CD4-positive, alpha-beta memory T cell (primary cell): ENCODE measurements at regions not wholly inside any gene's neighbourhood (a gene's known extent, or its start where the extent isn't known, plus 50 kb on each side); places are given as distances from the start of the nearest gene placed in this dataset.
"Not testable (repeated sequence)": the region's sequence is repeated elsewhere in the genome, so short reads cannot be mapped to it uniquely, and the experiment has no call there.

Source experiments
- CTCF ChIA-PET: fragments of 350-600 bp; sonication (Branson Sonifier 250); formaldehyde crosslinking; loops from one replicate; lab custom pipeline; 2021; ENCODE audit warnings: inconsistent platforms; ENCODE audit not compliant: partially characterized antibody; lab: Charles Lee
- POLR2A ChIA-PET: fragments of 350-600 bp; sonication (Branson Sonifier 250); formaldehyde crosslinking; loops from one replicate; lab custom pipeline; 2021; ENCODE audit not compliant: partially characterized antibody; lab: Charles Lee
- DNase-seq, 5 donors: peaks; one replicate each; pipeline versions ENCODE4 v3.0.0 to v3.0.0-alpha.2; 2020 to 2022; ENCODE audit warnings: mixed read lengths in 1 of 5
- H3K27ac ChIP-seq: one replicate; pipeline ENCODE4 v1.7.0; 2013; ENCODE audit warnings: low read depth, low read length
- H3K27me3 ChIP-seq: 2 replicates; pipeline ENCODE4 v1.7.0; 2013; ENCODE audit warnings: mild to moderate bottlenecking, low read length, moderate library complexity; ENCODE audit not compliant: insufficient read depth
- H3K36me3 ChIP-seq: 2 replicates; pipeline ENCODE4 v1.7.0; 2013; ENCODE audit warnings: mild to moderate bottlenecking, low read length, moderate library complexity; ENCODE audit not compliant: insufficient read depth
- H3K4me1 ChIP-seq: 2 replicates; pipeline ENCODE4 v1.7.0; 2013; ENCODE audit warnings: mild to moderate bottlenecking, low read length, moderate library complexity; ENCODE audit not compliant: insufficient read depth
- H3K4me3 ChIP-seq, 2 donors: one replicate each; pipeline ENCODE4 v1.7.0; 2013; ENCODE audit warnings: low read length in 2 of 2, mild to moderate bottlenecking in 1 of 2
- H3K9me3 ChIP-seq, 2 donors: one replicate each; pipeline ENCODE4 v1.7.0; 2013; ENCODE audit warnings: low read length in 2 of 2, control low read depth in 1 of 2; ENCODE audit not compliant: control insufficient read depth in 1 of 2
- H3K27ac Mint-ChIP-seq, 7 donors: one replicate each; pipeline ENCODE4 v1.8.0; 2020 to 2021; ENCODE audit warnings: mixed read lengths in 7 of 7, mild to moderate bottlenecking in 6 of 7, inconsistent platforms in 3 of 7, moderate library complexity in 3 of 7
- H3K27me3 Mint-ChIP-seq, 2 donors: one replicate each; pipeline ENCODE4 v1.8.0; 2020 to 2021; ENCODE audit warnings: mixed read lengths in 2 of 2
- H3K36me3 Mint-ChIP-seq, 2 donors: one replicate each; pipeline ENCODE4 v1.8.0; 2020 to 2021; ENCODE audit warnings: mixed read lengths in 2 of 2, inconsistent platforms in 1 of 2, mild to moderate bottlenecking in 1 of 2
- H3K4me1 Mint-ChIP-seq, 4 donors: one replicate each; pipeline ENCODE4 v1.8.0; 2020 to 2021; ENCODE audit warnings: mixed read lengths in 4 of 4, mild to moderate bottlenecking in 1 of 4
- H3K4me3 Mint-ChIP-seq, 8 donors: one replicate each; pipeline ENCODE4 v1.8.0; 2020 to 2021; ENCODE audit warnings: mixed read lengths in 8 of 8, mild to moderate bottlenecking in 7 of 8, moderate library complexity in 6 of 8, inconsistent platforms in 3 of 8
- H3K9me3 Mint-ChIP-seq, 8 donors: one replicate each; pipeline ENCODE4 v1.8.0; 2020 to 2021; ENCODE audit warnings: mixed read lengths in 8 of 8, mild to moderate bottlenecking in 5 of 8, inconsistent platforms in 3 of 8, moderate library complexity in 1 of 8
- intact Hi-C: fragments of 100-400 bp; cut with micrococcal nuclease; formaldehyde crosslinking; loops from one replicate; pipeline ENCODE4 v1.15.1; 2023

DNA sequence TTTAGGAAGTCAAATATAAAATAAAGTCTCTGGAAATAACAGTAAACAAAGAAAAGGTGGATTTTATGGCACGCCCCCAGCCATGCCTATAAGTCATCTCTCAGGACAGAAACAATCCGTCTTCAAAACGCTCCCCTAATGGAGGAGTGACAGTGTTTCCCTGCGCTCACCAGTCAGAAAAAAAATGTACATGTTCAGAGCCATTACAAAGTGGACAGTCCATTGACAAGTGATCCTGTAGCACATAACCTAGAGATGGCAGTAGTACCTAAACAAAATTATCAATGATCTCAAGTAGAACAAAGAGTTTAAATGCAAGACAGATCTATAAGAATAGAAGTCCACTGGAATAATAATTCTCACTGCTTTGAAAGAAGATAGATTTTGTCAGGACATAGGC, 891.7 kb upstream of the MIR17HG start:
- Mint-ChIP-seq H3K4me1 (no peaks in the 10 kb centered on the region), H3K36me3 (no peaks in the 10 kb centered on the region), H3K27ac (no peak overlapping the region), H3K4me3 (no peak overlapping the region), H3K9me3 (peaks cover 0 to 11% (median 3%) of the 10 kb centered on the region in 8 donors), H3K27me3 (no peaks in the 10 kb centered on the region)
- Histone ChIP-seq H3K27ac (no peak overlapping the region), H3K27me3 (no peaks in the 10 kb centered on the region), H3K4me1 (no peaks in the 10 kb centered on the region), H3K36me3 (no peaks in the 10 kb centered on the region), H3K9me3 (no peaks in the 10 kb centered on the region), H3K4me3 (no peak overlapping the region)
- CTCF ChIA-PET: no interaction called here
- DNase-seq: no peak
- POLR2A ChIA-PET: no interaction called here
- intact Hi-C loops: no loop called here

DNA sequence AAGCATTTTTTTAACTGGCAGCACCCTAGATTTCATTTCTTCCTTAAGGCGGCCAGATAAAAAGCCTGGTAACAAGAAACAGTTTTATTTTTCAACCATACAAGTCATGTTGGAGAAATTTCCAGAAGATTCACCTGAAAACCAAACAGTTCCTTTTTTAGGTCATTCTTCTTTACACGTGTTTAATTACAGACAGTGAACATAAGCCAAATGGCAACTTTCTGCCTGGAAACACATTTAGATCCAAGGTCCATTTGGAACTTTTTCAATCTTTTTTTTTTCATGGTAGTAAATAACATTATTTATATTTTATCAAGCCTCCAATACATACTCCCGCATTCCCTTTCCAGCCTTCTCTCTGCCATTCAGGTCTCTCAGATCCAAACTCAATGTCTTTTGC, 886.1 kb upstream of the MIR17HG start:
- POLR2A ChIA-PET: no interaction called here
- Histone ChIP-seq H3K27ac (no peak overlapping the region), H3K4me3 (no peak overlapping the region), H3K4me1 (no peaks in the 10 kb centered on the region), H3K9me3 (no peaks in the 10 kb centered on the region), H3K36me3 (no peaks in the 10 kb centered on the region), H3K27me3 (no peaks in the 10 kb centered on the region)
- CTCF ChIA-PET: no interaction called here
- intact Hi-C loops: no loop called here
- no peaks in the 10 kb centered on the region for H3K27me3 Mint-ChIP-seq
- no peaks in the 10 kb centered on the region for H3K4me1 Mint-ChIP-seq
- H3K4me3 Mint-ChIP-seq: no peak overlapping the region
- H3K9me3 Mint-ChIP-seq: peaks cover 2 to 7% (median 4%) of the 10 kb centered on the region in 8 donors
- DNase-seq: no peak
- no peaks in the 10 kb centered on the region for H3K36me3 Mint-ChIP-seq
- no peak overlapping the region for H3K27ac Mint-ChIP-seq

DNA sequence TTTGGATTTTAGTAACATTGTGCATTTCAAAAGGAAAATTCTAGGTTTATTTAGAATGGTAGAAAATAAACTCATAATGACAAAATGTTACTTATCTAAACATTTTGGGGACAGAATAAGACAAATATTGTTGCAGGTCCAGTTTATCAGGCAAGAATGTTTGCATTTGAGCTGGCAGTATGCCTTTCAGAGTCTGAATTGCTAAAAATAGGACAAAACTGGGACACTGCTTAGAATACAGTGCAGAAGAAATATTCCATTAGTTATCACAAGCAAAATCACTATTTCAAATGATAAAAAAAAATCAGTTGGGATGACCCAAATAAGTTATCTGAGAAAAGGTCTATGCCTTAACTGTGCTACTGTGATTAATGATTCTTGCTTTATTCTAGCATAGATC, 870.3 kb upstream of the MIR17HG start:
- H3K4me1 Mint-ChIP-seq: no peaks in the 10 kb centered on the region
- POLR2A ChIA-PET: no interaction called here
- H3K27ac Mint-ChIP-seq: no peak overlapping the region
- H3K27ac ChIP-seq: no peak overlapping the region
- peaks cover 2 to 19% (median 4%) of the 10 kb centered on the region in 8 donors for H3K9me3 Mint-ChIP-seq
- no peaks in the 10 kb centered on the region for H3K36me3 Mint-ChIP-seq
- no peaks in the 10 kb centered on the region for H3K9me3 ChIP-seq
- intact Hi-C loops: no loop called here
- no peaks in the 10 kb centered on the region for H3K27me3 ChIP-seq
- H3K4me3 ChIP-seq: no peak overlapping the region
- CTCF ChIA-PET: no interaction called here
- no peaks in the 10 kb centered on the region for H3K36me3 ChIP-seq
- DNase-seq: no peak
- no peak overlapping the region for H3K4me3 Mint-ChIP-seq
- H3K27me3 Mint-ChIP-seq: no peaks in the 10 kb centered on the region
- no peaks in the 10 kb centered on the region for H3K4me1 ChIP-seq

DNA sequence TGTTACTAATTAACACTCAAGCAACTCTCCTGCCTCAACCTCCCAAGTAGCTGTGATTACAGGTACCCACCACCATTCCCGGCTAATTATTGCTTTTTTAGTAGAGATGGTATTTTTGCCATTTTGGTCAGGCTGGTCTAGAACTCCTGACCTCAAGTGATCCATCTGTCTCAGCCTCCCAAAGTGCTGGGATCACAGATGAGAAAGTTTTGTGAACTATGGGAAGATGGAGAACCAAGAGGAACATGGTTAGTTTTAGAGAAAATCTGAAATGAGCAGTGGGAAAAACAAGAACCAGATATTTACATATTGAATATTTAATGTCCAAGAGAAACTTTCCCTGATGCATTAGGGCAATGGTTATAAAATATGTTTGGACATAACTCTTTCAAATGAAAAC, 863.6 kb upstream of the MIR17HG start:
- Mint-ChIP-seq H3K27me3 (no peaks in the 10 kb centered on the region), H3K36me3 (no peaks in the 10 kb centered on the region), H3K4me1 (no peaks in the 10 kb centered on the region), H3K4me3 (no peak overlapping the region), H3K27ac (no peak overlapping the region), H3K9me3 (peaks cover 2 to 13% (median 8%) of the 10 kb centered on the region in 8 donors)
- Histone ChIP-seq H3K9me3 (no peaks in the 10 kb centered on the region), H3K4me3 (no peak overlapping the region), H3K36me3 (no peaks in the 10 kb centered on the region), H3K27ac (no peak overlapping the region), H3K4me1 (no peaks in the 10 kb centered on the region), H3K27me3 (no peaks in the 10 kb centered on the region)
- CTCF ChIA-PET: no interaction called here
- no peak for DNase-seq
- POLR2A ChIA-PET: no interaction called here
- intact Hi-C loops: no loop called here

DNA sequence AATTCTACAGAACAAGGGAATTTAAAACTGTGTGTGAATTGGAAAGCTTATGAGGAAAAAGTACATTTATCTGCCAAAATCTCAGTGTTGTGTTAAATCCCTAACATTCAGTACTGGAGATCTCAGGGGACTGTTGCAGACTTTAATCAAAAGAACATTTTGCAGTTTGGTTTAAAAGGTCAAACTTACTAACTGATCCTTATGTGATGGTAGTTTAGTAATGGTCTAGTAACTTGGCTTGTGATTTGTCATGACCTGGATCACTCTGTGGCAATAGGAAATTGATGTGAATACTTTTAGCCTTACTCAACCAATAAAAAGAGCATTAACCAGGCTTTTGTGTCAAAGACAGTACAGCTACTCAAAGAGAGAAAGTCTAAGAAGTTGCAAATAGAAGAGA, 862.1 kb upstream of the MIR17HG start:
- Mint-ChIP-seq H3K4me3 (no peak overlapping the region), H3K9me3 (peaks cover 2 to 15% (median 8%) of the 10 kb centered on the region in 8 donors), H3K4me1 (no peaks in the 10 kb centered on the region), H3K27ac (no peak overlapping the region), H3K27me3 (no peaks in the 10 kb centered on the region), H3K36me3 (no peaks in the 10 kb centered on the region)
- POLR2A ChIA-PET: no interaction called here
- H3K9me3 ChIP-seq: no peaks in the 10 kb centered on the region
- no peaks in the 10 kb centered on the region for H3K36me3 ChIP-seq
- no peaks in the 10 kb centered on the region for H3K4me1 ChIP-seq
- CTCF ChIA-PET: no interaction called here
- no peak for DNase-seq
- no peaks in the 10 kb centered on the region for H3K27me3 ChIP-seq
- H3K27ac ChIP-seq: no peak overlapping the region
- intact Hi-C loops: no loop called here
- H3K4me3 ChIP-seq: no peak overlapping the region

DNA sequence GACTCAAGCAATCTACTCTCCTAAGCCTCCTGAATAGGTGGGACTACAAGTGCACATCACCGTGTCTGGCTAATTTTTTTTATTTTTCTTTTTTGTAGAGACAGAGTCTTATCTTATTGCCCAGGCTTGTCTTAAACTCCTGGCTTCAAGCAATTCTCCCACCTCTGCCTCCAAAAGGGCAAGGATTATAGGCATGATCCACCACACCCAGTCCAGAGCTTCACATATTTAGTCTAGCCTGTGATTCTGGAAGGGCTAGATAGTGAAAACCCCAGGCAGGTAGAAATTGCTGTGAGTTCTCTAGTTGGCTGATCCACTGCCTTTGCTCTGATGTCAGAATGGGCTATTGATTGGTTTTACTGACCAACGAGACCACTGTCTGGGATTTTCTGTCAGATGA, 854.6 kb upstream of the MIR17HG start:
- ChIA-PET POLR2A (no interaction called here), CTCF (no interaction called here)
- Histone ChIP-seq H3K36me3 (no peaks in the 10 kb centered on the region), H3K4me3 (no peak overlapping the region), H3K4me1 (no peaks in the 10 kb centered on the region), H3K27ac (no peak overlapping the region), H3K9me3 (no peaks in the 10 kb centered on the region), H3K27me3 (no peaks in the 10 kb centered on the region)
- no peak overlapping the region for H3K27ac Mint-ChIP-seq
- peaks cover 3 to 29% (median 10%) of the 10 kb centered on the region in 8 donors for H3K9me3 Mint-ChIP-seq
- H3K4me1 Mint-ChIP-seq: no peaks in the 10 kb centered on the region
- no peak for DNase-seq
- no peaks in the 10 kb centered on the region for H3K27me3 Mint-ChIP-seq
- H3K36me3 Mint-ChIP-seq: no peaks in the 10 kb centered on the region
- intact Hi-C loops: no loop called here
- no peak overlapping the region for H3K4me3 Mint-ChIP-seq

DNA sequence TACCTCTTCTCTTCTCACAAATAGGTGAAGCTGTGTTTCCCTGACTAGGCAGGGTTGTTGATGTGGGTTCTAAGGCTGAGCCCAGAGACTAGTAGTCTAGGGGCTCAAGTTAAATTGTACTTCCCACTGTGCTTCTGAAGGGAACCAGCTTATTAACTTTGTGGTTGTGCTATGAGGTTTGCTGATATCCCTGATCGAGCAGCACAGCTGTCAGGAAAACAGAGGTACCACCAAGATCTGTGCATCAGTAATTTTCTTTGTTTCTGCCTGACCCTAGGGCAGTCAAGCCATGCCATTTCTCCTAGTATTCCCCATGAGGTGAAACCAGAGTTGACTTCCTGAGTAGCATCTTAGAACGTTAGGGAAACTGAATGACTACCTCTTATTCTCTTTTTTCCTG, 853.8 kb upstream of the MIR17HG start:
- no peak for DNase-seq
- intact Hi-C loops: no loop called here

DNA sequence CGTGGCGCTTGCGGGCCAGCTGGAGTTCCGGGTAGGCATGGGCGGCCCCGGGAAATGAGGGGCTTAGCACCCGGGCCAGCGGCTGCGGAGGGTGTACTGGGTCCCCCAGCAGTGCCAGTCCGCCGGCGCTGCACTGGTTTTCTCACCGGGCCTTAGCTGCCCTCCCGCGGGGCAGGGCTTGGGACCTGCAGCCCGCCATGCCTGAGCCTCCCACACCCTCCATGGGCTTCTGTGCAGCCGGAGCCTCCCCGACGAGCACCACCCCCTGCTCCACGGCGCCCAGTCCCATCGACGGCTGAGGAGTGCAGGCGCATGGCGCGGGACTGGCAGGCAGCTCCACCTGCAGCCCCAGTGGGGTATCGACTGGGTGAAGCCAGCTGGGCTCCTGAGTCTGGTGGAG, 852.6 kb upstream of the MIR17HG start:
- H3K9me3 ChIP-seq, H3K36me3 Mint-ChIP-seq, H3K4me3 ChIP-seq, H3K36me3 ChIP-seq, H3K4me1 Mint-ChIP-seq, CTCF ChIA-PET, H3K4me3 Mint-ChIP-seq, intact Hi-C loops, H3K4me1 ChIP-seq, H3K27ac ChIP-seq, H3K27me3 Mint-ChIP-seq, POLR2A ChIA-PET, H3K27me3 ChIP-seq, DNase-seq, H3K27ac Mint-ChIP-seq: not testable (repeated sequence)
- peaks cover 3 to 26% (median 10%) of the 10 kb centered on the region in 8 donors for H3K9me3 Mint-ChIP-seq

More for the DNA sequence above, 853.8 kb upstream of the MIR17HG start:
- Mint-ChIP-seq H3K4me3 (no peak overlapping the region), H3K4me1 (no peaks in the 10 kb centered on the region), H3K36me3 (no peaks in the 10 kb centered on the region), H3K27me3 (no peaks in the 10 kb centered on the region), H3K27ac (no peak overlapping the region), H3K9me3 (peaks cover 3 to 26% (median 11%) of the 10 kb centered on the region in 8 donors)
- H3K4me3 ChIP-seq: no peak overlapping the region
- no peaks in the 10 kb centered on the region for H3K4me1 ChIP-seq
- CTCF ChIA-PET: no interaction called here
- no peaks in the 10 kb centered on the region for H3K9me3 ChIP-seq
- H3K27ac ChIP-seq: no peak overlapping the region
- H3K36me3 ChIP-seq: no peaks in the 10 kb centered on the region
- POLR2A ChIA-PET: no interaction called here
- no peaks in the 10 kb centered on the region for H3K27me3 ChIP-seq
